HG03460 (cell line): ENCODE measurements at regions not wholly inside any gene's neighbourhood (a gene's known extent, or its start where the extent isn't known, plus 50 kb on each side); places are given as distances from the start of the nearest gene placed in this dataset.

Source experiments
- ATAC-seq: cut with Tn5 transposase; IDR thresholded peaks from one replicate; pipeline ENCODE4 v1.9.1; 2021; ENCODE audit not compliant: unreplicated experiment

GRCh38 chr11:116603728-116604323 is 169.0 kb downstream of the BUD13 start:
- ATAC-seq = no peak

DNA sequence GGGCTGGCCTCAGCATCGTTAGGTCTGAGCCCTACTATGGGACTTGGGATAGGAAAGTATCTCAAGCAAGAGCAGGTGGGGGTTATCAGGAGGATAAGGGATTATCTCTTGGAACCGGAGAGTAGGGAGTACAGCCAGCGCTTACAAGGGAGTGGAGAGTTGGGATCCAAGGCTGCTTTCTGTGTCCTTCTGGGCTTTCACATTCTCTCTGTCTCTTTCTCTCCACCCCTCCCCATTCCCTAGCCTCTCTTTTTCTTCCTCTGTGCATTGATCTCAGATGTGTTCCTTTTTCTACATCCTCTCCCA is 170.2 kb downstream of the BUD13 start:
- no peak for ATAC-seq

DNA sequence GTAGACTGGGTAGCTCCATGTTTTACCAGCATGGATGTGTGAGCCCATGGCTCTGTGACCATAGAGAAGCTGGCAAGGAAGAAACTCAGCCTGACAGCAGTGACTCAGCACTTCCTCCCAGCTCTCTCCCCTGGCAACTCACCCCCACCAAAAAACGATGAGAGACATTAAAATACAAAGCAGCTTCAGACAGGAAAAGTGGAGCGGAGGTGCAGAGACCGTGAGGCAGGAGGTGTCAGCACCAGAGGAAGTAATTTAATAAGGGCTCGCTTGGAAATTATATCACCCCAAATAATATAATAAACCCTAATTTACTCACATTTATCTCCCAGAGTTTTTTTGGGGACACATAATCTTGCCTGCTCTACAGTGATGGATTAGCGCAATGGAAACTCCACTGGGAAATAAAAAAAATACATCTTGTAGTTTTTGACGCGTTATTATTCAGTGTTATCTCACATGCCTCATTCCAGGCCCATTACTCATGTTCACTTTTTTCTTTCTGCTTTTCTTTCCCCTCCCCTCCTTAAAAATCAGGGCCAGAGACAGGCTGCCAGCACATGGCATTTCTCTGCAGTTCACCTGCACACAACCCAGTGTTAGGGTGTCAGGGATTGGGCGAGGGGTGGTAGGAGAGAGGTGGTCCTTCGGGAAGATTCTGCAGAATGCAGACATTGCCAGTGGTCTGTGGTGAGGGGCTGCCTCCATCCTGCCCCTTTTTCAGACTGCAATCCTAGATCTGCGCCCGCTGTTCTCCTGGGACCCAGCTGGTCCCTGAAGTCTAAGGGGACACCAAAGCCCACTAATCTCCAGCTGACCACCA is 170.8 kb downstream of the BUD13 start:
- ATAC-seq = no peak

DNA sequence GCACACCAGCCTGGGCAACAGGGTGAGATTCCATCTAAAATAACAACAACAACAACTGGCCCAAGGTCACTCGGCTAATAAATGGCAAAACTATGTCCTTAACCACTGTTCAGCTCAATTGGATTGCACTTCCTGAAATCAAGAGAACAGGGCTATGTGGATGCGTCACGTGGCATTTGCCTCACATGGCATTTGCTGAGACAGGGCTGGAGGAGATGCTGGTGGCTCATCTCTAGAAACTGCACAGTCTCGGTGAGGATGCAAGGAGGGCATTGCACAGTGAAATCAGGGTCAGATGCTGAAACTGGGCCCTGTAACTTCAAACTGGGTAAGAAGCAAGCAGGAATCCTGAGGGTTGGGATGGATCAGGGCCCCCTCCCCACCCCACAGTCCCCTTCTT is 171.9 kb downstream of the BUD13 start:
- no peak for ATAC-seq

DNA sequence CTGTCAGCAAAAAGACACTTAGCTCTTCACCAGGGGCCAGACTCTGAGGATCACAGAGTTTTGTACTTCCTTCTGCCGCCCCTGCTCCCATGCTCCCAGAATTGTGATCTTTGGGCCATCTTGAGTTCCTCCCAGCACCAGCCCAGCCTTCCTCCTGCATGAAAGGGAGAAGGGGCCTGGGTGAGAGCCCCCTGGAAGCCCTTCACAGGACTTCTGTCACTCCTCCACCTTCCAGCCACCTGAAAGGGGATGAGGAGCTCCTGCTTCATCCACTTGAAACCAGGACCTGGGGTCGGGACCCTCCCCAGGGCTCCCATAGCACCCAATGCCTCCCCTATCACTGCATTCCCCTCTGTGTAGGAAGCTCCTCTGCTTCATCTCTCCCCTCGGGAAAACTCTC is 174.2 kb downstream of the BUD13 start:
- ATAC-seq = no peak

DNA sequence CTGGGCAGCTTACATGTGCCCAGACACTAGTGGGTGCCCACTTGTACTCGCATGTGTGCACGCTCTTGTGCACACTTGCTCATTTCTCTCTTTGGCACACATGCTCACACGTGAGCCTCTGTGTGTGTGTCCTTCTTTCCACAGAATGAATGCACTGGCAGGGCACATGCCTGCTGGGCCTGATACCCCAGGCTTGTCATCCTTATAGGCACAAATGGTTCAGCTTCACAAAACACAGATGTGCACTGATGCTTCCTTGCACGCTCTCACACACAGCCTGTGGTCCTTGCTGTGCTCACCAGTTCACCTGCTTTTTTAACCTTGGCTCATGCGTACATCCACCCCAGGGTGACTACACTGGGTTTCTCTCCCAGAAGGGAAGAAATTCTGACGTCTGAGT is 174.8 kb downstream of the BUD13 start:
- ATAC-seq = no peak

DNA sequence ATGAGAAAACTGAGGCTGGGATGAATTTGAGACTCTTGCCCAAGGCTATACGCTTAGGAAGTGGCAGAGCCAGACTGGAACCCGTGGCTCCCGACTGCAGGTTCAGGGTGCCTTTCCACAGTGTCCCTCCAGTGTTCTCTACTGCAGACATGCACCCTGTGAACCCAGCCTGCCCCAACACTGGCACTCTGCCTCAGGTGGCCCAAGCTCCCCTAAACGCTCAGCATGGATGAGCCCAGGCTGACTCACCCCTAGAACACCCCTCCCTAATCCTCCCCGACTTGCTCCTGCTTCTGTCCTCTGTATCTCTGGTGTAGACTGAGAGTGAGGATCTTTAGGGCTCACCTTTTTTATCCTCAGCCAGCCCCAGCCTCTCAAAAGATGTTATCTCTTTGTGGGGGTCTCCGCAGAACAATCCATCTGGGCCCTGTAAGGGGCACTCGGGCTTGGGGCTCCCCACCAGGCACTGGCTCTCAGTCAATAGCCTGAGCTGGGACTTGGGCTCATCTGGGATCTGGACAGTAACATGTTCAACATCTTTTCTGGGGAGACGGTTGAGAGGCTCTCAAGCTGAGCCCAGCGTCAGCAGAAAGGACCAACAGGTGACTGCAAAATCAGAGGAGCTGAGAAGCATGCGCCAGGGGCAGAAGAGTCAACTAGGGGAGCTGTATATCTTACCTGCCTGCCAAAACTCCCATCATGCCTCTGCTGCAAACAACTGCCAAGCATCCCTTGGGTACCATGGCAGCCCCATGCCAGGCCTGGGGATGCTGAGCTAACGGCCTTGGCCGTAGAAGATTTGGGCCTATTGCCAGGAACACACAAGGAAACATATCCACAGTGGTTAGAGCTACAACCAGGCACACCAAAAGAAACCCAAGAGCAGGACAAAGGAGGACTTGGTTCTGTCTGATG is 176.2 kb downstream of the BUD13 start:
- ATAC-seq = no peak

DNA sequence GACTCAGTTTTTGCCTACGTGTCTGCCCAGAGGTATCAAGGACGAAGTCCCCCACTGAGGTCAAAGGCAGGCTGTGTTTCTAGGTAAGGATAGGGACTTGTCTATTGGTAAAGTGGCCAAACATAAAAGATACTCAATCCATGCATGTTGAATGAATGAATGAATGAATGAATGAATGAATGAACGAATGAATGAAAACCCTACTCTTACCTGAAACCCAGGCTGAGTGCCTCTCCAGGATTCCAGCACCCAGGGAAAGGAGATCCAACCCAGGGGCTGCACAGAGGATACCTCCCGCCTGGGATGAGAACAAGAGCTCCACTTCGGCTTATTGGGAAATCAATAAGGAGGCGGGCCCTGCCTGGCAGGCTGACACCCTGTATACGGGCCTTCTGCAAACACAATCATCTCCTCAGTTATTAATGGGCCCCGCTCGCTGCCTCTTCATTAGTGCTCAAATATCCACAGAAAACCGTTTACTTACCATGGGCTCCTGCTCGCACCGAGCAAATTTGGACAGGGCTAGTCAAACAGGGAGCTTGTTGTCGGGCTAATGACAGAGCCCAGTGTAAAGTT is 177.4 kb downstream of the BUD13 start:
- ATAC-seq = no peak

DNA sequence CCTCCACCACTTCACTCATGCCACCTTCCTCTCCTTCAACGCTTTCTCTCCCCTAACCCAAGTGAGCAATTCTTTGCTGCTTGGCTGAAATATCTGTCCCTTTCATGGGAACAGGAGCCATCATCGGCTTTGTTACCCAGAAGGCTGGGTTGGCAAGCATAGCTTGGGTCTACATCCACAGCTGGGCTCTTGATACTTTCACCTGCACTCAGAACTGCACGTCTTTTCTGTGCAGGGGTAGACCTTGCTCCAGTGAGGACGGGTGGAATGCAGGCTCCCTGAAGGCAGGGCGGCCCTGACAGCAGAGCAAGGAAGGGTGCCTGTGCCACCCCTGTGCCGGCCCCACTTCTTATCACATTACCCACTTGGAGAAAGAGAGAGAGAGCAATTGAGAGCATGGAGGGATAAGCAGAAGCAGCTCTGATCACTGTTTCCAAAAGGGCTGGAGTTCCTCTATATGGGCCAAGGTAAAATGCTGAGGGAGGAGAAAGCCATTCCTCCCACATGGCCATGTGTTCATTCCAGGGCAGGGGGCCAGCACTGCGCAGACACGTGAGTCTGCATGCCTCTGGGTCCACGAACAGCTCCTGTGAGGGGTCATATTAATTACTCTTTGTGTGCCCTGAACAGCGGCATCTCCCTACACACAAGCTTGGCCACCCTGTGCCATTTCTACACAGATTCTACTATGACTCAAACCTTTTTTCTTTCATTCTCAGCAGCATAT is 181.8 kb downstream of the BUD13 start:
- no peak for ATAC-seq

GRCh38 chr11:116589402-116589801 is 183.4 kb downstream of the BUD13 start:
- no peak for ATAC-seq

GRCh38 chr11:116586392-116586791 is 186.4 kb downstream of the BUD13 start:
- ATAC-seq = no peak

GRCh38 chr11:116582571-116582970 is 190.2 kb downstream of the BUD13 start:
- no peak for ATAC-seq

GRCh38 chr11:116581349-116581748 is 191.4 kb downstream of the BUD13 start:
- no peak for ATAC-seq

- no peak for ATAC-seq
Measured at GRCh38 chr11:116580799-116581198, 192.0 kb downstream of the BUD13 start.

GRCh38 chr11:116579857-116580727 is 192.7 kb downstream of the BUD13 start:
- no peak for ATAC-seq

DNA sequence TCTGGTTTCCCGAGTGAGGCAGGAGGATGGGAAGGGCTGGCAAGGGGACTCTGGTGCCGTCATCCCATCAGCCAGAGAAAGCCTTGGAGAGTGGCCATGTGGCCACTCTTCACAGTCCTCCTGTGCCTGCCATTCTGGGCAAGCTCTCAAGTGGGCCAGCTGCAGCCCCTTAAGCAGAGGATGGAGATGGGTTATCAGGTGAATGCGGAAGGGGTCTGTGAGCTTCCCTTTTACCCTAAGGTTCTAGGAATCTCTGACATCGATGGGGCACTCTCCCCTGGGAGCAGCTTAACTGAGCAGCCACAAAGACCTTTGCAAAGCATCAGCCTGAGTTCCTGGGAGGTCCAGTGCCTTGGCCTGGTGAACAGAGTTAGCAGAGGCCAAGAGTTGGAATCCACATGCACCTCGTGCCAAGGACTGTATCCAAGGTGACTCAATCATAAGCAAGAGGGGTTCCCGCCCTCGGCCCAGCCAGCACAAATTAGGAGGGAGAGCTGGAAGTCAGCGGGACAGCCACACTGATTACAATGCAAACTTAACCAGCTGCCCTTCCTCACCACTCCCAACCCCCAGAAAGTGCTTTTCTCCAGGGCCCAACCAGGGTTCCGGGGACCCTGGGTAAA is 193.6 kb downstream of the BUD13 start:
- no peak for ATAC-seq

DNA sequence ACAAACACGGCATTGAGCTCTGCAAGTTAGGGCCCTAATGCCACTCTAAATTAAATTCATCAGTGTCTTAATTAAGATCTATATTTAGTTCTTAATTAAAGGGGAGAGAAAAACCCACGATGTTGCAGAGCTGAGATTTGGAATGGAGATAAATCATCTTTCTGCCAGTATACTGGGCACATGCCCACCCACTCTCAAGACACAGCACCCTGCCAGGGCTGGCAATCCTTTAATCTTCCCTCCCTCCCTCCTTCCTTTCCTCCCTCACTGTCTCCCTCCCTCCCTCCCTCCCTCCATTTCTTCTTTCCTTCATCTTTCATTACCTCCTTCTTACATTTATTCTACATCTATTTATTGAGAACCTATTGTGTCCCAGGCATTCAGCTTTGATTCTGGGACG is 194.8 kb downstream of the BUD13 start:
- no peak for ATAC-seq

DNA sequence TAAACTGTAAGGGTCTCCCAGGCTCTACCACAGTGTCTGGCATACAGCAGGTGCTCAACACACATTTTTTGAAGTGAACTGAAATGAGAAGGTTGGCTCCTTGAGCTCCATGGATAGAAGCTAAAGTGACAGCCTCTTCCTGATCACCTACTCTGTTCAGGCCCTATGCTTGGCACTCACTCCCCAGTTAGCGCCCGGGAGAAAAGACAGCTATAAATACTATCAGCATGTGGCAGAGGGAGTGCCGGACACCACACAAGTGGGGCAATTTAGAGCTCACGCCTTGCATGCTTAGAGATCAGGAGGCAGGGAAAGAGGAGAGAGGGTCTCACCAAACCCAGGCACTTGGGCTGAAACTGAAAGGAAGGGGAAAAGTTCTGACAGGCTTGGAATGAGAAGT is 195.5 kb downstream of the BUD13 start:
- no peak for ATAC-seq

- ATAC-seq = no peak
Measured at GRCh38 chr11:116576526-116576925, 196.3 kb downstream of the BUD13 start.
